H9 (cell line): ENCODE measurements at regions not wholly inside any gene's neighbourhood (a gene's known extent, or its start where the extent isn't known, plus 50 kb on each side); places are given as distances from the start of the nearest gene placed in this dataset.

Experiments
- DNase-seq: peaks from one replicate; pipeline ENCODE4 v3.0.0-alpha.2; 2017
- H2AFZ ChIP-seq: one replicate; pipeline ENCODE4 v1.6.1; 2013; ENCODE audit warnings: mild to moderate bottlenecking, low read length, control low read depth, moderate library complexity
- H2AK5ac ChIP-seq: 2 replicates; pipeline ENCODE4 v1.6.1; 2013; ENCODE audit warnings: low read length, control low read depth, mixed read lengths; ENCODE audit not compliant: insufficient read length
- H2BK120ac ChIP-seq: one replicate; pipeline ENCODE4 v1.6.1; 2013; ENCODE audit warnings: low read depth, mild to moderate bottlenecking, low read length, control low read depth, inconsistent platforms; ENCODE audit not compliant: poor library complexity, severe bottlenecking
- H2BK12ac ChIP-seq: 2 replicates; pipeline ENCODE4 v1.6.1; 2013; ENCODE audit warnings: low read length, control low read depth, mixed read lengths, low read depth; ENCODE audit not compliant: insufficient read length
- H2BK15ac ChIP-seq: 2 replicates; pipeline ENCODE4 v1.6.1; 2013; ENCODE audit warnings: low read depth, low read length, control low read depth
- H2BK20ac ChIP-seq: one replicate; pipeline ENCODE4 v1.6.1; 2013; ENCODE audit warnings: low read depth, mild to moderate bottlenecking, low read length, control low read depth, inconsistent platforms; ENCODE audit not compliant: poor library complexity, severe bottlenecking
- H2BK5ac ChIP-seq: 2 replicates; pipeline ENCODE4 v1.6.1; 2013; ENCODE audit warnings: low read length, control low read depth, mixed read lengths; ENCODE audit not compliant: insufficient read length
- H3K14ac ChIP-seq: 2 replicates; pipeline ENCODE4 v1.6.1; 2013; ENCODE audit warnings: low read length, control low read depth; ENCODE audit not compliant: insufficient read depth
- H3K18ac ChIP-seq: 2 replicates; pipeline ENCODE4 v1.6.1; 2013; ENCODE audit warnings: low read depth, mild to moderate bottlenecking, mixed read lengths, low read length, control low read depth; ENCODE audit not compliant: insufficient read length
- H3K23ac ChIP-seq: 2 replicates; pipeline ENCODE4 v1.6.1; 2013; ENCODE audit warnings: low read length, control low read depth, mixed read lengths, low read depth; ENCODE audit not compliant: insufficient read length
- H3K23me2 ChIP-seq: 2 replicates; pipeline ENCODE4 v1.6.1; 2013; ENCODE audit warnings: low read depth, mild to moderate bottlenecking, mixed read lengths, low read length, control low read depth; ENCODE audit not compliant: insufficient read length, poor library complexity, severe bottlenecking
- H3K27ac ChIP-seq: 2 replicates; pipeline ENCODE4 v1.5.1; 2013; ENCODE audit warnings: low read length, control low read depth, mixed read lengths, low read depth; ENCODE audit not compliant: insufficient read length
- H3K27me3 ChIP-seq: 2 replicates; pipeline ENCODE4 v1.6.1; 2013; ENCODE audit warnings: low read length, control low read depth, inconsistent platforms; ENCODE audit not compliant: insufficient read depth
- H3K4ac ChIP-seq: 2 replicates; pipeline ENCODE4 v1.6.1; 2013; ENCODE audit warnings: low read depth, mild to moderate bottlenecking, control low read depth, inconsistent platforms, low read length, moderate library complexity
- H3K4me1 ChIP-seq: 2 replicates; pipeline ENCODE4 v1.6.1; 2013; ENCODE audit warnings: low read length, control low read depth, inconsistent platforms; ENCODE audit not compliant: insufficient read depth
- H3K4me2 ChIP-seq: 2 replicates; pipeline ENCODE4 v1.6.1; 2013; ENCODE audit warnings: low read length, control low read depth, mixed read lengths; ENCODE audit not compliant: insufficient read length, insufficient read depth
- H3K56ac ChIP-seq: 2 replicates; pipeline ENCODE4 v1.6.1; 2013; ENCODE audit warnings: low read depth, mild to moderate bottlenecking, mixed read lengths, low read length, control low read depth; ENCODE audit not compliant: insufficient read length
- H3K79me1 ChIP-seq: 2 replicates; pipeline ENCODE4 v1.6.1; 2013; ENCODE audit warnings: low read depth, mild to moderate bottlenecking, moderate library complexity, low read length, control low read depth, inconsistent platforms; ENCODE audit not compliant: insufficient read depth, poor library complexity, severe bottlenecking
- H3K79me2 ChIP-seq: 2 replicates; pipeline ENCODE4 v1.6.1; 2013; ENCODE audit warnings: low read length, control low read depth, inconsistent platforms; ENCODE audit not compliant: insufficient read depth
- H3K9ac ChIP-seq: 2 replicates; pipeline ENCODE4 v1.6.1; 2013; ENCODE audit warnings: low read length, control low read depth, mixed read lengths; ENCODE audit not compliant: insufficient read length; ENCODE audit errors: extremely low read depth
- H3K9me3 ChIP-seq: one replicate; pipeline ENCODE4 v1.6.1; 2013; ENCODE audit warnings: low read depth, low read length, inconsistent platforms; ENCODE audit not compliant: control insufficient read depth
- H3T11ph ChIP-seq: one replicate; pipeline ENCODE4 v1.6.1; 2013; ENCODE audit warnings: mild to moderate bottlenecking, low read length, control low read depth, inconsistent platforms
- H4K20me1 ChIP-seq: one replicate; pipeline ENCODE4 v1.6.1; 2013; ENCODE audit not compliant: control insufficient read depth, insufficient read length, insufficient read depth
- H4K5ac ChIP-seq: 2 replicates; pipeline ENCODE4 v1.6.1; 2013; ENCODE audit warnings: low read depth, mild to moderate bottlenecking, mixed read lengths, low read length, control low read depth; ENCODE audit not compliant: insufficient read length
- H4K8ac ChIP-seq: replicated peaks from 2 replicates; pipeline ENCODE4 v1.6.1; 2013; ENCODE audit warnings: low read length, control low read depth, mixed read lengths, low read depth; ENCODE audit not compliant: insufficient read length
- H4K91ac ChIP-seq: 2 replicates; pipeline ENCODE4 v1.6.1; 2013; ENCODE audit warnings: low read depth, mild to moderate bottlenecking, moderate library complexity, mixed read lengths, low read length, control low read depth; ENCODE audit not compliant: insufficient read length
- H3K27ac Mint-ChIP-seq, 3 experiments: 2 replicates in 2 of 3; 3 replicates in 1 of 3; pipeline ENCODE4 v1.8.0; 2020 to 2021; ENCODE audit warnings: mixed read lengths in 3 of 3, mild to moderate bottlenecking in 1 of 3, moderate library complexity in 1 of 3
- H3K27me3 Mint-ChIP-seq: 2 replicates; pipeline ENCODE4 v1.8.0; 2021; ENCODE audit warnings: low read depth, mild to moderate bottlenecking, moderate library complexity, mixed read lengths
- H3K36me3 Mint-ChIP-seq, 3 experiments: 2 replicates in 2 of 3; 3 replicates in 1 of 3; pipeline ENCODE4 v1.8.0; 2020 to 2021; ENCODE audit warnings: low read depth in 3 of 3, mixed read lengths in 3 of 3; ENCODE audit not compliant: insufficient read depth in 1 of 3
- H3K4me1 Mint-ChIP-seq, 2 experiments: 2 replicates each; pipeline ENCODE4 v1.8.0; 2020; ENCODE audit warnings: mixed read lengths in 2 of 2
- H3K4me3 Mint-ChIP-seq, 2 experiments: 2 replicates in 1 of 2; 3 replicates in 1 of 2; pipeline ENCODE4 v1.8.0; 2020 to 2021; ENCODE audit warnings: mild to moderate bottlenecking in 2 of 2, mixed read lengths in 2 of 2, moderate library complexity in 1 of 2
- H3K9me3 Mint-ChIP-seq, 2 experiments: 2 replicates in 1 of 2; 3 replicates in 1 of 2; pipeline ENCODE4 v1.8.0; 2020; ENCODE audit warnings: mild to moderate bottlenecking in 2 of 2, mixed read lengths in 2 of 2, moderate library complexity in 1 of 2
- WGBS: extraction: QIAGEN DNeasy Blood & Tissue Kit; methylation state at CpG from one replicate; pipeline ENCODE4 v1.1.7; 2013; ENCODE audit warnings: missing lambda C conversion rate, low lambda C conversion rate, mixed read lengths; ENCODE audit not compliant: insufficient read length; ENCODE audit errors: extremely low coverage; 5-methylcytosine and 5-hydroxymethylcytosine counted together
- TF ChIP-seq, protein P1 (sequence below): fragments of 200-600 bp; sonication (generic); conservative IDR thresholded peaks from 3 replicates; pipeline ENCODE4 v1.8.0; 2021; ENCODE audit warnings: antibody characterized with exemption, mild to moderate bottlenecking

DNA sequence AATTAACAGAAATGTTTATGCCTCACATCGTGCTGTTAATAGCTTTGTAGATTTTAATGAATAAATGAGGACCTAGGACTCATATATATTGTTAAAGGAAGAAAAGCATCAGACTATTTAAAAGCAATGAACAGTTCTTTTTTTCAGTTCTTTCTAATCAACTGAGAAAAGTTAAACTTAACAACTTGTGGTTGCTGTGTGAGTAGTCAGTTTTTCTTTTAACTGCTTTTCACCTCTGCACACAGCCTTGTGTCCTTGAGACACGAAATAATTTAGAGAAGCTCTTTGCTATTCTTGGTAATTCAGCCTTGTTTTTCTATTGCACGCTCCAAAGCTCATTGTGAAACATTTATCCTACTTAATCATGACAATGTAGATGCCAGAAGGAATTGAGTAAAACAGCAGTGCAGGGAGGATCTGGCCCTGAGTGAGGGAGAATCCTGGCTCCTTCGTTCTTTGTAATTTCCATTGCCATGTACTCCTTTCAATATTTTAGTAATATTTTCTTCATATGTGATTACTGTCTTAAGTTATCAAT is 499.0 kb downstream of the PYDC2 start:
- Histone ChIP-seq H3K14ac (no peak overlapping the region), H3K23me2 (no peaks in the 10 kb centered on the region), H3K27ac (peak overlapping the region; percentile 15), H2BK20ac (no peak overlapping the region), H2AFZ (no peak overlapping the region), H3K4me2 (no peak overlapping the region), H3K9ac (no peak overlapping the region), H3K56ac (no peak overlapping the region), H2AK5ac (no peak overlapping the region), H3K79me2 (no peaks in the 10 kb centered on the region), H4K5ac (no peak overlapping the region), H3K27me3 (no peaks in the 10 kb centered on the region), H2BK12ac (no peak overlapping the region), H3K23ac (no peak overlapping the region), H3K4ac (no peak overlapping the region), H3K9me3 (no peaks in the 10 kb centered on the region), H2BK15ac (no peak overlapping the region), H3K18ac (no peak overlapping the region), H2BK5ac (no peak overlapping the region), H2BK120ac (no peak overlapping the region), H3K79me1 (no peaks in the 10 kb centered on the region), H3T11ph (no peak overlapping the region), H3K4me1 (peaks cover 14% of the 10 kb centered on the region), H4K8ac (no peak overlapping the region), H4K20me1 (no peaks in the 10 kb centered on the region), H4K91ac (no peak overlapping the region)
- Mint-ChIP-seq H3K4me3 (no peak overlapping the region), H3K4me1 (peaks cover 52 to 57% of the 10 kb centered on the region in 2 experiments), H3K36me3 (0 out of 7 replicates have a peak, but pooled peaks cover 0 to 2% (median 0%) of the 10 kb centered on the region in 3 experiments), H3K27ac (peak overlapping the region; percentile 2 to 97 (median 20); a peak in 5 of 7 replicates), H3K9me3 (no peaks in the 10 kb centered on the region), H3K27me3 (no peaks in the 10 kb centered on the region)
- DNase-seq, result no peak
- TF ChIP-seq, protein P1, sequence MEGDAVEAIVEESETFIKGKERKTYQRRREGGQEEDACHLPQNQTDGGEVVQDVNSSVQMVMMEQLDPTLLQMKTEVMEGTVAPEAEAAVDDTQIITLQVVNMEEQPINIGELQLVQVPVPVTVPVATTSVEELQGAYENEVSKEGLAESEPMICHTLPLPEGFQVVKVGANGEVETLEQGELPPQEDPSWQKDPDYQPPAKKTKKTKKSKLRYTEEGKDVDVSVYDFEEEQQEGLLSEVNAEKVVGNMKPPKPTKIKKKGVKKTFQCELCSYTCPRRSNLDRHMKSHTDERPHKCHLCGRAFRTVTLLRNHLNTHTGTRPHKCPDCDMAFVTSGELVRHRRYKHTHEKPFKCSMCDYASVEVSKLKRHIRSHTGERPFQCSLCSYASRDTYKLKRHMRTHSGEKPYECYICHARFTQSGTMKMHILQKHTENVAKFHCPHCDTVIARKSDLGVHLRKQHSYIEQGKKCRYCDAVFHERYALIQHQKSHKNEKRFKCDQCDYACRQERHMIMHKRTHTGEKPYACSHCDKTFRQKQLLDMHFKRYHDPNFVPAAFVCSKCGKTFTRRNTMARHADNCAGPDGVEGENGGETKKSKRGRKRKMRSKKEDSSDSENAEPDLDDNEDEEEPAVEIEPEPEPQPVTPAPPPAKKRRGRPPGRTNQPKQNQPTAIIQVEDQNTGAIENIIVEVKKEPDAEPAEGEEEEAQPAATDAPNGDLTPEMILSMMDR, result no peak
- WGBS, result no CpG with 5 or more reads among the region's 4 CpGs
